ENCODE measurements at regions not wholly inside any gene's neighbourhood (a gene's known extent, or its start where the extent isn't known, plus 50 kb on each side); places are given as distances from the start of the nearest gene placed in this dataset.

DNA sequence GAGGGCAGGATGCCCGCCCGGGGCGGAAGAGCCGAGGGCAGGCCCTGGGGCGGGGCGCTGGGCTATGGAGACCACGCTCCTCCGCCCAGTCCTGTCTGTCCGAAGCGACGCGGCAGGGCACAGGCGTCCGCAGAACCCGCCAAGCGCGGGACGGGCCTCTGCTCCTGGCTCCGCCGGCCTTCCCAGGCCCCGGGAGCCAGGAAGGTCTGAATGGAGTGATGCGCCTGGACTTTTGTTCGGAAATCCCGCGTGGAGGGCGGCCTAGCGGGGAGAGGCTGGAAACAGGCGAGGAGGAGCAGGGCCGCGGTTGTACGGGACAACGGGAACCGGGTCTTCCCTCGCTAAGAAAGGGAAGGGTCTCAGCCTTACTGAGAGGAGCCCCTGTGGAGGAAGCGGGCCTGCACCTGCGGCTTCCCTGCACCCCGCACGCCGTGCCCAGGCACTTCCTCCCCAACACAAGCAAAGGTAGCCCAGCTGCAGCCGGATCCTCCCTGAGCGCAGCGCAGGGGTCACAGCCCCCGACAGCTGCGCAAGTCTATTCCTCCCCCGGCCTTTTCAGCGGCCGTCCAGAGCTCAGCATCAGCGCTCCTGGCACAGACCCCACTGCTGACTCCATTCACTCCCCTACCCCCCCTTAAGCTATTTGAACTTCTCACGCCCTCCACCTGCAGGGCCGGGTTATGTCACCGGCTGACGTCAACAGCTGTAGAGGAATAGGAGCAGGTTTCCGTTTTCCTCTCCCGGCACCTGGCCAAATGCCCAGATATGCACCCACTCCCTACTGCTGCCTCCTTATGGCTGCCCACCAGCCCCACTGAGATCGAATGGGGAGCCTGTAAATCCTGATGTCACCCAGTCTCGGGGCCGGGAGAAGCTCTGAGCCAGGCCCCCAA, 143.2 kb upstream of the RET start:
- DNase-seq, result no peak

DNA sequence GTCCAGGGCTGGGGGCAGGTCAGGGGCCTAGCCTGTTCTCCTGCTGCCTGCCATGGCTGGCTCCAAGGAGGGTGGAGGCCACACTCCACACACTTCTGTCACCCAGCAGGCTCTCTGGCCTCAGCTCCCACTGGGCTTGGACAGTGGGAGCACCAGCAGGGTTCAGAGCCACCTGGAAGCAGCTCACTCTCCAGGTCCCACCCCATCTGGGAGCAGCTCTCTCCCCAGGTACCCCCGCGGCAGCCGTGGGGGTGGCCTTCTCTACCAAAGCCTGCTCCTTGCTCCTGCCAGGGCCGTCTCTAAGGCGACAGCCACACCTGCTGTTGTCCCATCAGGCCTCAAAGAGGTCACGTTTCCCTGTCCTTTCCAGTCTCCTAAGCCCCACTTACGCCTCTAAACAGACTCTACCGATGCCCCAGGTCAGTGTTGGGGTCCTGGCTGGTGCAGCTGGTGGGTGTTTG, 142.5 kb upstream of the RET start:
- DNase-seq, result no peak

DNA sequence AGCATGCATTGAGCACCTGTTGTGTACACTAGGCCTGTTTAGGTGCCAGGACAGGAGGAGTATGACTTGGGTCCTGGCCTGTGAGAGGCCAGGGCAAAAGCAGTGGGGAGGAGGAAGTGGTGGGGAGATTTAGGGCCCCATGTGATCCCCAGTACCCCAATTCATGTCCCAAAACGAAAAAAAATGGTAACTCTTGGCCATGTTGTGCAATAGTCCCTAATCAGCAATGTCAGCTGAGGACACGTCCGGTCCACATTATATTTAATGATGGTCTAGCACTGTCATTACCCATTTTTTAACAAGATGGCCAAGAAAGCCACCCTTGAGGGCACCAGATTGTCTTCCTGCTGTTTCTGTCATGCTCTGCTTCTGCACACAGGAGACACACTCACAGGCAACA, 142.0 kb upstream of the RET start:
- DNase-seq, result no peak

DNA sequence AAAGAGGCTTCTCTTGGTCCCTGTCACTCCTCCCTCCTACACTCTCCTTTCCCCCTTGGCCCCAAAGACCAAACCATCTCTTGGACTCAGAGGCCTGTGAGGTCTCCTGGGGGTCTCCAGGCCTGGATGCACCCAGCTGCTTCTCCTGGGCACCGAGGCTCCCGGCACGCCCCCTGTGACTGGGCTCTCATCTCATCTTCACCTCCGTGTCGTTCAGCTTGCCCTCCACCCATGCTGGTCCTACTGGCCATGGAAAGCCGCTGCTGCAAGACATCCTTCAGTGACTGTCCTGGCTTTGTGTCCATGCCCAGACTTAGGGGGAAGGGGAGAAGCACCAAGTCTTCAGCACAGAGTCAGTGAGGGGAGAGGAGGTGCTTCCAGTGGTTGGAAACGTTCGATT, 141.4 kb upstream of the RET start:
- DNase-seq, result no peak

DNA sequence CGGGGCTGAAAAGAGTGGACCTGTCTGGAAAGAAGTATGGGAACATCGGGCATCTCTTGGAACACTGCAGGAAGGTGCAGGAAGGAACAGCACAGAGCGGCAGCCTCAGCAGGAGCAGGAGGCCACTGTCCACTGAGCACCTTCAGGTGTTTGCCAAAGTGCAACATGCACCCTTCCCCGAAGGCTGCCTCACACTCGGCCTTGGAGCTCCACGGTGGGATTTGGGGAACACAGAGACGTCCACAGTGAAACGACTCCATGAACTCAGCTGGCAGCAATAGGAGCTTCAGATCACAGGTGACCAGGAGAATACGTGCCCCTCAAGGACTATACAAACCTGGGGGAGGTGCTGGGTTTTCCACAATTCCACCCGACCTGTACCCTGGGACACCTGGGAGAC, 140.3 kb upstream of the RET start:
- DNase-seq, result no peak

DNA sequence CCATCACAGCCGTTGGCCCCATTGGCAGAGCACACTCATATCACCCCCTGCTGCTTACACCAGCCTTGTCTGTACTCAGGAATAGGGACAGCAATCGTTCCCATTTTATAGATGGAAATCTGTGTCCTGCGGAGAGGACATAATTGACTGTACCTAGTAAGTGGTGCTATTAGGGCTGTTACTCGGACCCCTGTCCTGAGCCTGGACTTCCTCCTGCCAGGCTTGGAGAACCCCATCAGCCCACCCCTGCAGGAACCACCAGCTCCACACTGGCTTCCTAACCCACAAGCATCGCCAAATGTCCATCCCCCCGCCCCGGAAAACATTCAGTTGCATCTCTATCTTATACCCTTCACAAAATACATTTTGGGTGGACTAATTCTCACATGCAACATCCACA, 139.8 kb upstream of the RET start:
- no peak for DNase-seq

DNA sequence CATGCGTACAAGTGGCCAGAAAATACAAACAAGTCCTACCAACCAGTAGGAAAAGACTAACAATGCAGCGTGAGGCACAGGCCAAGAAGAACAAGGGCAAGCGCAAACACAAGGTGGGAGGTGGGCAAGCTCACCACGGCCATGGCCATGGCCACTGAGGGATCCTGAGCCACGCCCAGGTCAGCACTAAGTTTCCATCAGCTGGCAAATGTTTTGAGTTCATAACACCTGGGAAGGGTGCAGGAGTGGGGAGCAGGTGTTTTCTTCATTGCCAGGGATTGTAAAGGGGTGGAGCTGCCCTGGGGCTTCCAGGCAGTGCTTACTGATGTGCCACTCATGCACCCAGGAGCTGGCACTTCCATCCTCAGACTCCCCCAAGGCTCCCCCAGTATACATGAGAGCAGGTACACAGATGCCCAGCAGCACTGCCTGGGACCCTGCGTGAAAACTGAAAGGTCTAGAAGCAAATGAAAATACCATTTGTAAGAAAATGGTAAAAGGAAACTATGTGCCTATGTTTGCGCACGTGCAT, 139.2 kb upstream of the RET start:
- no peak for DNase-seq

DNA sequence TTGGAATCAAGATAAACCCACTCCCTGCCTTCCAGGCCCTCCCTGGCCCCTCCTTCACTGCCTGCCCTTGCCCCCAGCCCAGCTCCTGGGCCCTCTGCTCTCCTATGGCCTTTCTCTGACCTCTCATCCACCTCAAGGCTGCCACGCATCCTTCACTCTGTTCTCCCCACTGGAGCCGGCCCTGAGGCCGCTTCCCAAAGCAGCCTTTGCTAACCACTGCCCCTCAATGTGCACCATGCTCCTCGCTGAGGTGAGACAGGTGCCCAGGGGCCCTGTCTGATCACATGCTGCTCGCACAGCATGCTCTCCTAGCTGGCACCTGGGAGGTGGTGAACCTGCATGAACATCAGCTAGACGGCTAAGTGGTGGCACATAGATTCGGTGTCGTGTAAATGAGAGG, 138.5 kb upstream of the RET start:
- DNase-seq, result no peak

DNA sequence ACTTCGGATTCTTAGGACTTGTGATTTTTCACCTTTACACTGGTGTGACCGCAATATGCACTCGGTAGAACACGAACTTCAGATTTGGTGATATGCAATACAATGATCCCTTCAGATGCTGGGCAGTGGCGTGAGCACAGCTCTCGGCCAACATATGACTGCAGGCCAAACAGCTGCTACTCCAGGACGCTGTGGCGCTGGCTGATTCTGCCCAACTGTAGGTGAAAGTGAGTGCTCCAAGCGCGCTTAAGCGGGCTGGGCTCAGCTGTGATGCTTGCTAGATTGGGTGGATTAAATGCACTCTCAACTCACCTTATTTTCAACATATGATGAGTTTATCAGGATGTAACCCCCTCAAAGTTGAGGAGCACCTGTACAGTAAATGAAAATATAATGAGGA, 137.6 kb upstream of the RET start:
- DNase-seq, result no peak

DNA sequence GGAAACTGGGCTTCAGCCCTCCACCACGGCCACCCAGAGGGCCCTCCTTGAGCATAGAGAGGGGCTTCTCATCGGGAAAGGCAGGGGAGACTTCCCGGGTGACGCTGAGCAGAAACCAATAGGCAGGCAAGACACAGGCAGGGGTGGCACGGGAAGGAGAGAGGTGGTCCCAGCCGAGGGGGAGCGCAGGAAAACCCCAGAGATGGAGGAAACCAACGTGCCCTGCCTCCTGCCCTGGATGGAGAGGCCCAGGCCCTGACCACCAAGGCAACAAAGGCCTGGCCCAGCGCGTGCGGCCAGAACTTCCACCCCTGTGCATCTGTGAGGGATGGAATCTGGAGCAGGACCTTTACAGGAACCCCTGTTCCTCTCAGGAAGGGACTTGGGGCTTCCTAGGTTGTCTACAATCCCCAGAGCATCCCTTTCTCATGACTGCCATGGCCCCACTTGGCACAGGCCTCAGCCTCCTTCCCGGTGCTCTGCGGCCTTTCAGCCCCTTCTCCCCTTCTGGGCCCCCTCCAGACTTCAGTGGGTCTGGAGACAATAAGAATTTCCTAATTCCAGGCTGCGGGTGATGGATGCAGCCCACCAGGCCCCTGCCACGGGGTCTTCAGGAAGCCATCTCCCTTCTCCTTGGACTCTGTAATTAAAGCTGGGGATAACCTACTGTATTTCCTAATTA, 137.0 kb upstream of the RET start:
- DNase-seq, result no peak

DNA sequence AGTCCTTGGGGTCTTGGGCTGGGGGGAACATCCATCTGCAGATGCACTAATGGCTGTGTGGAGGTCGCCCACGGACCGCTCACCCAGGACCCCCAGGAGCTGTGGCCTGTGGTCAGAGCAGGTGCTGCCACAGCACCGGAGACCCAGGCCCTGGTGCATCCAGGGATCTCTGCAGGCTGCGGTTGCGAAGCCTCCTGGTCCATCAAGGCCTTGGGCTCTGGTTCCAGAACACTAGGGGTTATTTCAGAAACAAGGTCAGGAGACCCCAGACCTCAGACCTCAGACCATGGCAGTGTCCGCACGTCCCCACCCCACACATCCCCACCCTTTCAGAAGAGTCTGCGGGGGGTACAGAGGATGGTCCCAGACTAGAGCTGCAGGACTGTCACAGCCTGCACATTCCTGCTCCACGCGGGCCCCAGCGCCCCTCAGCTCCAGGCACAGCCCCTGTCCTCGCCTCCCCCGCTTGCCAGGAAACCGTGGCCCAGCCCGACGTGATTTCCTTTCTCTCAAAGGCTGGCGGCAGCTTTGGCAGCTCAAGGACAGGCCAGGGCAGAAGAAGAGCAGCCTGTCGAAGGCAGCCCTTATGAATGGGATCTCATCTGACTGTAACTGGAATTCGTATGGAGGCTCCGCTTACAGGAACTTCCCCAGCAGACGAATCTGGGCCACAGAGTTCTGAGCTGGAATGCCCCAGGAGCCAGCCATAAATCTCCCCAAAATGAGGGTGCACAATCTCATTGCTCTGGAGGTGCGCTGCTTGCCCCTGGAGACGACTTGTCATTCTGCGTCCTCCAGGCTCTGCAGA, 136.2 kb upstream of the RET start:
- DNase-seq, result no peak

DNA sequence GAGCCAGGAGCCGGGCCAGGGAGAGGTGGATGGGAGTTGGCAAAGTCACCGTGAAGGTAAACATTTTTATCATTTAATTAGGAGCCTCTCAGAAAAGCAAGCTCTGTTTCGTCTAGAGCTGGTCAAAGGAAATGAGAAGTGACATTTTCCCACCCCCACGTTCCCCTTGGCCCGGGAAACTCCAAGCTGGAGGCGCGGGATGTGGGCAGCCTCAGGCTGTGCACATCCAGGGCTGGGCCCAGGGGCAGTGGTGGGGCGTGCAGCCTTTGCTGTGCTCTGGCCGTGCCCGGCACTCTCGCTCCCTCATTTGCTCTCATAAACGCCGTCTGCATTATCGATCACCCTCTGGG, 135.6 kb upstream of the RET start:
- no peak for DNase-seq

DNA sequence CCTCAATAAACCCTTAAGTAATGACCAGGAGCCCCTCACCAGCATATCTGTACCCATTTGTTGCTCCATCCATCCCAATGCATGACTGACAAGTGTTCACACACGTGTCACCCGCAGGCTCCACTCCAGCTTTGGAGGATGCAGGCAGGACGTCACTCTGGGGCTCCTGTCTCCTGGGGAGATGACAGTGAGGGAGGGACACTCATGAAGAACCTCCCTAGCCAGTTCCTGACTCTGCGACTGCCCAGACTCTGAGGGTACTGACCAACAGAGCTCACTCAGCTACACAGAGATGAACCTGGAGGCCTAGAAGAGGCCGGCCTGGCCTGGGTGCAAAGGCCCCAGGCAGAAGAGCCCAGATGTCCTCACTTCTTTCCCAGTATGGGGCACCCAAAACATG, 135.1 kb upstream of the RET start:
- no peak for DNase-seq

DNA sequence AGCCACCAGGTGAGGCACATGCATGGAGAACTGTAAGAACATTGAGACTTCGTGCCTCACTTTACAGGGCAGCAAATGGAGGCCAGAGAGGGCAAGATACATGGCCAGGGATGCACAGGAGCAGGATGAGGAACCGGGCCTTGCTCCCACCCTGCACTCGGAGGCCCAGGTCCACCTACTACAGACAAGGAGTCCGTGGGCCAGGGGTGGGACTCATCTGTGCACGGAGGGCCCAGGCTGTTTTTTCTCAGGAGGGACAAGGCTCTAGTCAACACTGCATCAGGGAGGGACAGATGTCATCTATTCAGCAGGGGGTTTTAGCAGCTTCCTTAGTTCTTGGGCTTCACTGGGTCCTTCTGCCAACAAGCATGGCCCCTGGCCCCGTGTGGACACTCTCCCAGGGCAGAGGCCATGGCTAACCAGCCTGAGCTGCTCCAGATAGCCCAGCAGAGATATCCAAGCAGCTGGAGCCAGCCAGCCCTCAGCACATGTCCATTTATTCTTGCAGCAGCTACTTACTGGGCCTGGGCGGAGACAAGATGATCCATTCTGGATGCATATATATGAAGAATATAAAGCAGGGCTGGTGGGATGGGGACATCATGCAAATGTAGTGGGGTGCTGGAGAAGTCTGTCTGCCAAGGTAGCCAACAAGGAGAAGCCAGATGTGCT, 134.5 kb upstream of the RET start:
- no peak for DNase-seq

DNA sequence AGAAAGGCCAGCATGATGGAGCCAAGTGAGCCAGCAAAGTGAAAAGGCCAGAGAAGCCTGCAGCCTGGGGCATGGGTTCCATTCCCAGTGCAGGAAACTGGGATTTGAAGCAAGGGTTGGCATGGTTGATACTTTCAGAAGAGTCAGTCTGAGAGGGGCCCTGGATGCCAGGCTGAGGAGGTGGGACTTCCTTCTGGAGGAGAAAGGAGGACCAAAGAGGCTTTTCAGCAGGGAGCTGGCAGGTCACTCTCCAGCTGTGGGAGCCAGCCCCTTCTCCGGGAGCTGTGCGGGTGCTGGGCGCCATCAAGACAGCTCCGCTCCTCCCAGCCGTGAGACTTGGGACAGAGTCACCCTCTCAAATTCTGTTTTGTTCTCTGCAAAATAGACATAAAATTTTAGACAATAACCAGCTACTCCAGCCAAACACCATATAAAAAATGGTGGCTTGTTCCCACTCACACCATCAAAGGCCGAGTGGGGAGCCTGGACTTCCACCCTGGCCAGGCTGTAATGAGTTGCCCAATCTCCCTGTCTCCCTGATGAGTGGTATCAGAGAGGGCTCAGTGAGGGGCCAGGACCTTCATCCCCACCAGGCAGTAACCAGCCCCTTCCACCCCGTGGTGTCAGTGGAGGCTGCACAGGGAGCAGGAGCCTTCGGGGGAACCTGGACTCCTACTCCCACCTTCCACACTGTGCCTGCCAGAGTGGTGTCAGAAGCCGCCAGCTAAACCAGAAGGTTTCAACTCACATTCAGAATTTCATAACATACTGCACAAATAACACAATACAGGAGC, 133.6 kb upstream of the RET start:
- no peak for DNase-seq

DNA sequence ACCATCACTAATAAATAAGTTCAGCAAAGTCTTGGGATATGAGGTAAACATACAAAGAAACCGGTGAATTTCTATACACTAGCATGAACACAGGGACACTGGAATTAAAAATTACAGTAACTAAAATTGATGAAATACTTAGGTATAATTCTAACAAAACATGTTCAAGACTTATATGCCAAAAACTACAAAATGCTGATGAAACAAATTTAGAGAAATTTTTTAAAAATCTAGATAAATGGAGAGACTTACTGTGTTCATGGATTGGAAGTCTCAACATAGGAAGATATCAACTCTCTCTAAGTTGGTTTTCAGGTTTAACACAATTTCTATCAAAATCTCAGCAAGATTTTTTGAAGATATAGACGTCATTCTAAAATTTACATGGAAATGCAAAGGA, 128.8 kb upstream of the RET start:
- no peak for DNase-seq

DNA sequence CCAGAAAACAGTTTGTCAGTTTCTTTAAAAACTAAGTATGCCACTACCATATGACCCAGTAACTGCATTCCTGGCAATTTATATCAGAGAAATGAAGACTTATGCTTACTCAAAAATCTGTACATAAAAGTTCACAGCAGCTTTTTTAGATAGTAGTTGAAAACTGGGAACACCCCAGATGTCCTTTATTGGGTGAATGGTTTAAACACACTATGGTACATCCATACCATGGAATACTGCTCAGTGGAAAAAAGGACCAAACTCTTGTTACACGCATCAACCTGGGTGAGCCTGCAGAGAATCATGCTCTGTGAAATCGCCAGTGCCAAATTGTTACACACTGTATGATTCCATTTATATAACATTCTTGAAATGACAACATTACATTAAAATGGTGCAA, 127.6 kb upstream of the RET start:
- DNase-seq, result no peak

DNA sequence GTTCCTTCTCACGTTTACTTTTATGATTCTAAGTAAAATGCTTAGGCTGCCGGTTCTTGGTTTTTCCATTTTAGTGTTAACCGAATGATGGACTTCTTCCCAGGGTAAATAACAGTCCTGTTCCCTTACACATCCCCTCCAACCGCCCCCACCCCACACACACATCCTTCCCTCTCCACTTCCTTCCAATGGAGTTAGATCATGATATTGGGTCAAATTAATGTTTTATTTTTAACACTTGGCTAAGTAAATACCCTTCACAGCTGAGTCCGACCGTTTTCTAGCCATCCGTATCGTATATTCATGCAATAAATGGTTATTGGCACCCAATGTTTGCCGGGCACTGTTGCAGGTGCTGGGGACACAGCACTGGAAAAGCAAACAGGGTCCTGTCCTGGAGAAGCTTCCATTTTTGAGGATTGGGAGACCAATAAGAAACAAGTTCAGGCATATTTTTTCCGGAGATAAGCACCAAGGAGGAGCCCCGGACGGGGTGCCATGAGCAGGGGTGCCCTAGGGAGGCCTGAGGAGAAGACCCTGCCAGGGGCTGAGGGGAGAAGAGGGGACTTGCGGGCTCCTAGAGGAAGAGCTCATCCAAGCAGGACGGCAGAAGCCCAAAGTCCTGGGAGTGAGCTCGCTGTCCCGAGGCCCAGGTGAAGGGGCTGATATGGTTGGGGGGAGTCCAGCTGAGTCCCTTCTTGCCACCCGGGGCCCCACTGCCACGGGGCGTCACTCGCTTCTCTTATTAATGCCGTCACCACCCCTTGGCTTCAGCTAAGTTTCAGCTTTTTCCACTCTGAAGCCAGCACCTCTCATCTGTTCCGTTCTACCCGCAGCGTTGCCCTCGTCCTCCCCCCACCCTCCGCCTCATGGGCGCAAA, 126.0 kb upstream of the RET start:
- DNase-seq, result no peak

DNA sequence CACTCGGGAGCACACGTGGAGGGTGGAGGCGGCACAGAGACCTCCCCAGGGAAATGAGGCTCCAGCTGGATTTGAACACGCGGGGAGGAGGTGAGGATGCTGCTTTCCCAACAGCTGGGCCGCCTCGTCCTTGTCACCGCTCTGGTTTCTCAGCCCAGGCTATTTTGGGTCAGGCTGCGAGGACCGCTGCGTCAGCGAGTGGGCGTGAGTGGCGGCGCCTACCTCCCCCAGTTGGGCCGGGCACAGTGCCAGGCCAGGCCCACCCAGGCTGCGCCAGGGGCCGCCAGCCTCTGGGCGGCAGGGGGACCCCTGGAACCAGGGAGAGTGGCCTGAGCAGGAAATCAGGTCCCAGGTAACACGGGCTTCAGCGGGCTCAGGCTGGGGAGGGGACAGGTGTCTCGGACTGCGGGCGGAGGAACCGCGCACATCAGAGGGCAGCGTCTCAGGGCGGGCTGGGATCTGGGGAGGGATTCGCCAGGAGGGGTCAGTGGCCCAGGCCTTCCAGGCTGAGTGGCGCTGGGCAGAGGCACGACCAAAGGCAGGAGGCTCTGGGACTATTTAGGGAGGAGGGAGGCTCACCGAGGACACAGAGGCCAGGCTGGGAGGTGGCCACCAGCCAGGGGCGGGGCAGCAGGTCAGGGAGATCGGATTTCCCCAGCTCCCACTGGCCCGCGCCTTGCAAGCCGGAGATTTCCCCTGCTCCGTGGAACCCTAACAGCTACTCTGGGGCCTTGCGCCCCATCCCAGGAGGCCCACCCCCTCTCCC, 125.2 kb upstream of the RET start:
- DNase-seq, result no peak

DNA sequence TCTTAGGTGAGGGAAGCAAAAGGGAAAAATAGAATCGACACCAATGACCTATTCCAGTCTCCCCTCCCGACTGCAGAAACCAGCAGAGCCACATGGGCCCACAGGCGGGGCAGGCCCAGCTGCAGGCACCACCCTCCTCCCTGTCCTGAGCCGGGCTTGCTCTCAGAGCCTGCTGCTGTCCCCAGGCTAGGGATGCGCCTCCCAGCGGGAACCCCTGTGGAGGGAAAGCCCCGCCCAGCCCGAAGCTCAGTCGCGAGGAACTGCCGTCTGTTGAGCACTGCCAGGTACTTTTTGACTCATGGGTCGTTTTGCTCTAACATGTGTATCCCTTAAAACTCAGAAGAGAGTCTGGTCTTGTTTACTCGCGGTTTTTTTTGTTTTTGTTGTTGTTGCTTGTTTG, 124.5 kb upstream of the RET start:
- no peak for DNase-seq

All from NCI-H1436 (cell line).